Umbilical cord (tissue), 1 donor: ENCODE measurements at regions not wholly inside any gene's neighbourhood (a gene's known extent, or its start where the extent isn't known, plus 50 kb on each side); places are given as distances from the start of the nearest gene placed in this dataset.

Experiments
- DNase-seq: peaks from one replicate; pipeline ENCODE4 v3.0.0-alpha.2; 2015; ENCODE audit warnings: low spot score

- peak; percentile 0 for DNase-seq
Observed at GRCh38 chrX:149157976-149158375, 347.1 kb downstream of the IDS start.

GRCh38 chrX:149152941-149153340 is 352.2 kb downstream of the IDS start:
- no peak for DNase-seq

GRCh38 chrX:149151805-149152757 is 353.0 kb downstream of the IDS start:
- DNase-seq, result peak; percentile 1

- no peak for DNase-seq
Observed at GRCh38 chrX:149145845-149146285, 359.2 kb downstream of the IDS start.

- DNase-seq, result no peak
Observed at GRCh38 chrX:149131774-149132173, 373.3 kb downstream of the IDS start.

GRCh38 chrX:149129767-149130166 is 375.3 kb downstream of the IDS start:
- DNase-seq, result no peak

- DNase-seq, result no peak
Observed at GRCh38 chrX:149124526-149125108, 380.5 kb downstream of the IDS start.

GRCh38 chrX:149121206-149121920 is 383.7 kb downstream of the IDS start:
- DNase-seq, result no peak

GRCh38 chrX:149120459-149120858 is 384.6 kb downstream of the IDS start:
- no peak for DNase-seq

- DNase-seq, result no peak
Observed at GRCh38 chrX:149114874-149115273, 390.2 kb downstream of the IDS start.

GRCh38 chrX:149114001-149114400 is 391.1 kb downstream of the IDS start:
- no peak for DNase-seq

- no peak for DNase-seq
Observed at GRCh38 chrX:149097786-149098185, 407.3 kb downstream of the IDS start.

- no peak for DNase-seq
Observed at GRCh38 chrX:149092179-149092578, 412.9 kb downstream of the IDS start.

GRCh38 chrX:149079805-149080406 is 425.2 kb downstream of the IDS start:
- no peak for DNase-seq

GRCh38 chrX:149074398-149074797 is 430.7 kb downstream of the IDS start:
- DNase-seq, result peak; percentile 56

GRCh38 chrX:149073479-149073878 is 431.6 kb downstream of the IDS start:
- DNase-seq, result no peak

- no peak for DNase-seq
Observed at GRCh38 chrX:149069899-149070298, 435.2 kb downstream of the IDS start.

- peak; percentile 30 for DNase-seq
Observed at GRCh38 chrX:149060921-149061320, 444.2 kb downstream of the IDS start.
